ENCODE measurements at regions not wholly inside any gene's neighbourhood (a gene's known extent, or its start where the extent isn't known, plus 50 kb on each side); places are given as distances from the start of the nearest gene placed in this dataset.

- no peak overlapping the region for H3K27ac ChIP-seq (ENCODE audit: low read depth in 2 of 2, low read length in 2 of 2)
- FAIRE-seq = no peak
- peaks cover 0 to 5% (median 4%) of the 10 kb centered on the region in 3 donors for H3K4me1 ChIP-seq (ENCODE audit: control insufficient read depth in 2 of 3, insufficient read depth in 2 of 3, low read depth in 1 of 3, low read length in 3 of 3)
- H3K9me3 ChIP-seq (ENCODE audit: control insufficient read depth in 2 of 3, insufficient read depth in 1 of 3, low read length in 3 of 3) = no peaks in the 10 kb centered on the region
- no peaks in the 10 kb centered on the region for H3K36me3 ChIP-seq (ENCODE audit: control insufficient read depth in 2 of 3, insufficient read depth in 3 of 3, low read length in 3 of 3)
- DNase-seq = no peak
- H3K9ac ChIP-seq (ENCODE audit: low read length in 3 of 3) = no peak overlapping the region
- H3K4me3 ChIP-seq (ENCODE audit: low read length in 3 of 3) = no peak overlapping the region
- intact Hi-C loops (cut with DNase I) = no loop called here
- H3K27me3 ChIP-seq (ENCODE audit: control insufficient read depth, insufficient read depth, low read length) = no peaks in the 10 kb centered on the region
- TF ChIP-seq, protein P1, sequence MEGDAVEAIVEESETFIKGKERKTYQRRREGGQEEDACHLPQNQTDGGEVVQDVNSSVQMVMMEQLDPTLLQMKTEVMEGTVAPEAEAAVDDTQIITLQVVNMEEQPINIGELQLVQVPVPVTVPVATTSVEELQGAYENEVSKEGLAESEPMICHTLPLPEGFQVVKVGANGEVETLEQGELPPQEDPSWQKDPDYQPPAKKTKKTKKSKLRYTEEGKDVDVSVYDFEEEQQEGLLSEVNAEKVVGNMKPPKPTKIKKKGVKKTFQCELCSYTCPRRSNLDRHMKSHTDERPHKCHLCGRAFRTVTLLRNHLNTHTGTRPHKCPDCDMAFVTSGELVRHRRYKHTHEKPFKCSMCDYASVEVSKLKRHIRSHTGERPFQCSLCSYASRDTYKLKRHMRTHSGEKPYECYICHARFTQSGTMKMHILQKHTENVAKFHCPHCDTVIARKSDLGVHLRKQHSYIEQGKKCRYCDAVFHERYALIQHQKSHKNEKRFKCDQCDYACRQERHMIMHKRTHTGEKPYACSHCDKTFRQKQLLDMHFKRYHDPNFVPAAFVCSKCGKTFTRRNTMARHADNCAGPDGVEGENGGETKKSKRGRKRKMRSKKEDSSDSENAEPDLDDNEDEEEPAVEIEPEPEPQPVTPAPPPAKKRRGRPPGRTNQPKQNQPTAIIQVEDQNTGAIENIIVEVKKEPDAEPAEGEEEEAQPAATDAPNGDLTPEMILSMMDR (IDR thresholded peaks at IDR 0.05; ENCODE audit: borderline replicate concordance, extremely low read depth, insufficient read depth) = no peak
Observed at GRCh38 chr11:115922876-115923275, 418.7 kb upstream of the CADM1 start.

- H3K9me3 ChIP-seq (ENCODE audit: control insufficient read depth in 2 of 3, insufficient read depth in 1 of 3, low read length in 3 of 3) = no peaks in the 10 kb centered on the region
- H3K27ac ChIP-seq (ENCODE audit: low read depth in 2 of 2, low read length in 2 of 2) = no peak overlapping the region
- TF ChIP-seq, protein P1 (IDR thresholded peaks at IDR 0.05; ENCODE audit: borderline replicate concordance, extremely low read depth, insufficient read depth) = no peak
- intact Hi-C loops (cut with DNase I) = no loop called here
- no peaks in the 10 kb centered on the region for H3K36me3 ChIP-seq (ENCODE audit: control insufficient read depth in 2 of 3, insufficient read depth in 3 of 3, low read length in 3 of 3)
- H3K4me1 ChIP-seq (ENCODE audit: control insufficient read depth in 2 of 3, insufficient read depth in 2 of 3, low read depth in 1 of 3, low read length in 3 of 3) = peaks cover 0 to 5% (median 4%) of the 10 kb centered on the region in 3 donors
- DNase-seq (no peak), FAIRE-seq (no peak)
- H3K4me3 ChIP-seq (ENCODE audit: low read length in 3 of 3) = no peak overlapping the region
- no peaks in the 10 kb centered on the region for H3K27me3 ChIP-seq (ENCODE audit: control insufficient read depth, insufficient read depth, low read length)
- H3K9ac ChIP-seq (ENCODE audit: low read length in 3 of 3) = no peak overlapping the region
Observed at GRCh38 chr11:115921986-115922385, 417.8 kb upstream of the CADM1 start.

GRCh38 chr11:115921540-115921939, 417.3 kb upstream of the CADM1 start:
- Histone ChIP-seq H3K9ac (ENCODE audit: low read length in 3 of 3) (no peak overlapping the region), H3K4me3 (ENCODE audit: low read length in 3 of 3) (no peak overlapping the region), H3K4me1 (ENCODE audit: control insufficient read depth in 2 of 3, insufficient read depth in 2 of 3, low read depth in 1 of 3, low read length in 3 of 3) (peaks cover 0 to 5% (median 4%) of the 10 kb centered on the region in 3 donors), H3K27ac (ENCODE audit: low read depth in 2 of 2, low read length in 2 of 2) (no peak overlapping the region), H3K36me3 (ENCODE audit: control insufficient read depth in 2 of 3, insufficient read depth in 3 of 3, low read length in 3 of 3) (no peaks in the 10 kb centered on the region), H3K27me3 (ENCODE audit: control insufficient read depth, insufficient read depth, low read length) (no peaks in the 10 kb centered on the region), H3K9me3 (ENCODE audit: control insufficient read depth in 2 of 3, insufficient read depth in 1 of 3, low read length in 3 of 3) (no peaks in the 10 kb centered on the region)
- FAIRE-seq (no peak), DNase-seq (no peak)
- intact Hi-C loops (cut with DNase I) = no loop called here
- TF ChIP-seq, protein P1 (IDR thresholded peaks at IDR 0.05; ENCODE audit: borderline replicate concordance, extremely low read depth, insufficient read depth) = no peak

- TF ChIP-seq, protein P1 (IDR thresholded peaks at IDR 0.05; ENCODE audit: borderline replicate concordance, extremely low read depth, insufficient read depth) = no peak
- DNase-seq (peak; percentile 59 to 85 (median 68)), FAIRE-seq (no peak)
- intact Hi-C loops (cut with DNase I) = no loop called here
- Histone ChIP-seq H3K27me3 (ENCODE audit: control insufficient read depth, insufficient read depth, low read length) (no peaks in the 10 kb centered on the region), H3K27ac (ENCODE audit: low read depth in 2 of 2, low read length in 2 of 2) (no peak overlapping the region), H3K4me1 (ENCODE audit: control insufficient read depth in 2 of 3, insufficient read depth in 2 of 3, low read depth in 1 of 3, low read length in 3 of 3) (peaks cover 0 to 5% (median 4%) of the 10 kb centered on the region in 3 donors), H3K4me3 (ENCODE audit: low read length in 3 of 3) (no peak overlapping the region), H3K9ac (ENCODE audit: low read length in 3 of 3) (no peak overlapping the region), H3K9me3 (ENCODE audit: control insufficient read depth in 2 of 3, insufficient read depth in 1 of 3, low read length in 3 of 3) (no peaks in the 10 kb centered on the region), H3K36me3 (ENCODE audit: control insufficient read depth in 2 of 3, insufficient read depth in 3 of 3, low read length in 3 of 3) (no peaks in the 10 kb centered on the region)
Observed at GRCh38 chr11:115920841-115921480, 416.7 kb upstream of the CADM1 start.
